Neural cell (in vitro differentiated cells): ENCODE measurements at regions not wholly inside any gene's neighbourhood (a gene's known extent, or its start where the extent isn't known, plus 50 kb on each side); places are given as distances from the start of the nearest gene placed in this dataset.

Source experiments
- CTCF ChIP-seq: fragments of 450-650 bp; IDR thresholded peaks from 2 replicates; pipeline ENCODE4 v1.5.1; 2014; ENCODE audit warnings: antibody characterized with exemption, mild to moderate bottlenecking, moderate library complexity; ENCODE audit not compliant: poor library complexity, severe bottlenecking
- EZH2 ChIP-seq: fragments of 200-600, 300-800 bp; shearing (Covaris generic), sonication (generic); IDR thresholded peaks from 2 replicates; pipeline ENCODE4 v1.6.1; 2014; ENCODE audit warnings: antibody characterized with exemption, low read length, borderline replicate concordance, mild to moderate bottlenecking; ENCODE audit not compliant: insufficient read depth, poor library complexity, severe bottlenecking

GRCh38 chr6:118748311-118749062, 97.1 kb upstream of the CEP85L start:
- TF ChIP-seq CTCF (no peak), EZH2 (no peak)
